ENCODE measurements at regions not wholly inside any gene's neighbourhood (a gene's known extent, or its start where the extent isn't known, plus 50 kb on each side); places are given as distances from the start of the nearest gene placed in this dataset.
A peak's percentile ranks its signal among the peaks of the same experiment; 100 is the strongest.

DNA sequence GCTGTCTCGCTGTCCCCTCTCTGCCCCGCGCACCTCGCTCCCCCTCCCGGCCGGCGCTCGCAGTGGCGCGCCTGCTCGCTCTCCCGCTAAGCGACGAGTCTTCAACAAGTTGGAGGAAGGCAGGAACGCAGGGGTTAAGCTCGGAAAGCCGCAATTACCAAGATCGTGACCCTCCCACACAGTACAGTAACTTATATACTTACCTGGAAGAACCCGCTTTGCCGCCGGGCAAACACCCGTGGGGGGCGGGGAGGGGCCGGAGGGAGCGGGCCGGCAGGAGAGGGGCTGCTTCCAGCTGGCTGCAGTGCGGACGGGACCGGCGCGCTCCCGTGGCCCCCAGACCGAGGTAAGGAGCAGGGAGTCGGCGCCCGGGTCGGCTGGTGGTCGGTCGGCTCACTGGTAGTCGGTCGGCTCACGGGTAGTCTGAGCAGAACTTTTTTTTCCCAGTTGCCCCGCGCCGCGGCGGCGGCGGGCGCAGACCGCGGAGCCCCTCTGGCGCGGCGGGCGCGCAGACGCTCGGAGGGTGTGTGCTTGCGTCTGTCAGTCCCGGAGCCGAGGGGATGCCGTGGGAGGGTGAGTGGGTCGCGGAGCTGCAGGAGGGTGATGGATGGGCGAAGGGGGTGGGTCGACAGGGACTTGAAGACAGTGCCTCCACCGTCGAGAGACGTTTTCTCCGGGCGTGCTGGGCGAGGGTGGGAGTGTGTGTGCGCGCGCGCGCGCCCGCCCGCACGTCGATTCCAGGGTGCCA lies 101.2 kb upstream of the HSD17B12 start:
- TF ChIP-seq, protein P1, sequence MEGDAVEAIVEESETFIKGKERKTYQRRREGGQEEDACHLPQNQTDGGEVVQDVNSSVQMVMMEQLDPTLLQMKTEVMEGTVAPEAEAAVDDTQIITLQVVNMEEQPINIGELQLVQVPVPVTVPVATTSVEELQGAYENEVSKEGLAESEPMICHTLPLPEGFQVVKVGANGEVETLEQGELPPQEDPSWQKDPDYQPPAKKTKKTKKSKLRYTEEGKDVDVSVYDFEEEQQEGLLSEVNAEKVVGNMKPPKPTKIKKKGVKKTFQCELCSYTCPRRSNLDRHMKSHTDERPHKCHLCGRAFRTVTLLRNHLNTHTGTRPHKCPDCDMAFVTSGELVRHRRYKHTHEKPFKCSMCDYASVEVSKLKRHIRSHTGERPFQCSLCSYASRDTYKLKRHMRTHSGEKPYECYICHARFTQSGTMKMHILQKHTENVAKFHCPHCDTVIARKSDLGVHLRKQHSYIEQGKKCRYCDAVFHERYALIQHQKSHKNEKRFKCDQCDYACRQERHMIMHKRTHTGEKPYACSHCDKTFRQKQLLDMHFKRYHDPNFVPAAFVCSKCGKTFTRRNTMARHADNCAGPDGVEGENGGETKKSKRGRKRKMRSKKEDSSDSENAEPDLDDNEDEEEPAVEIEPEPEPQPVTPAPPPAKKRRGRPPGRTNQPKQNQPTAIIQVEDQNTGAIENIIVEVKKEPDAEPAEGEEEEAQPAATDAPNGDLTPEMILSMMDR (IDR thresholded peaks at IDR 0.05; ENCODE audit: low read length) = peak; percentile 27; the same call in 1 of the 2 replicates
- TF ChIP-seq EZH2 (IDR thresholded peaks at IDR 0.05; ENCODE audit: borderline replicate concordance, low read length) = no peak
- H3K4me3 ChIP-seq (ENCODE audit: low read depth, low read length, poor library complexity, severe bottlenecking) = peak overlapping the region; percentile 70
- no peaks in the 10 kb centered on the region for H3K79me2 ChIP-seq (ENCODE audit: insufficient read depth, low read length)
- no peaks in the 10 kb centered on the region for H3K36me3 ChIP-seq (ENCODE audit: insufficient read depth, low read length)
- peaks cover 6% of the 10 kb centered on the region for H3K4me1 ChIP-seq (ENCODE audit: insufficient read depth, low read length, severe bottlenecking)
- no peaks in the 10 kb centered on the region for H3F3A ChIP-seq (ENCODE audit: insufficient read depth, low read length)
- H2AFZ ChIP-seq (ENCODE audit: low read length) = no peak overlapping the region
- no peaks in the 10 kb centered on the region; the same call in 1 of the 2 replicates for H3K27me3 ChIP-seq (ENCODE audit: insufficient read depth, low read length)
- H3K27ac ChIP-seq (ENCODE audit: low read depth, low read length, poor library complexity, severe bottlenecking) = no peak overlapping the region
- H3K9ac ChIP-seq (ENCODE audit: low read length) = peak overlapping the region; percentile 43; the same call in 1 of the 2 replicates
- no peaks in the 10 kb centered on the region for H4K20me1 ChIP-seq (ENCODE audit: insufficient read depth, low read length)
- no peaks in the 10 kb centered on the region for H3K9me2 ChIP-seq (ENCODE audit: low read depth, low read length)
- H3K9me3 ChIP-seq (ENCODE audit: low read length) = no peaks in the 10 kb centered on the region
- H3K4me2 ChIP-seq (ENCODE audit: low read length) = peak overlapping the region; percentile 69

DNA sequence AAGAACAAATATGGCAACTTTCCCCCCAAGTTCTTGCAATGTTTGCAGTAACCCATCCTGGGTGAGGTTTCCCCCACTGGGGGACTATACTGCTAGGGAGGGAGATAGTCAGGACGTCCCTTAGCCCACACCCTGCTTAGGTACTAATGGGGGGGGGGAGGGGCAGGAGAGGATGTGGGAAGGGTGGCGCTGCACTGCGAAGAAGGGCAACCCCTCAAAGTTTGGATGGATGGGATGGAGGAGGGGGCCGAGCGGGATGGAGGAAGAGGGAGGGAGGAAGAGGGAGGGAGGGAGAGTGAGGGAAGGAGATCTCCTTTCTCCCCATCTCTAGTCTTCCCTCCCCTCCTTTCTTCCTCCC lies 100.6 kb upstream of the HSD17B12 start:
- TF ChIP-seq, protein P1 (IDR thresholded peaks at IDR 0.05; ENCODE audit: low read length) = no peak
- TF ChIP-seq EZH2 (IDR thresholded peaks at IDR 0.05; ENCODE audit: borderline replicate concordance, low read length) = no peak
- Histone ChIP-seq H3K9ac (ENCODE audit: low read length) (no peak overlapping the region; the same call in 1 of the 2 replicates), H2AFZ (ENCODE audit: low read length) (no peak overlapping the region), H3K36me3 (ENCODE audit: insufficient read depth, low read length) (no peaks in the 10 kb centered on the region), H3K4me1 (ENCODE audit: insufficient read depth, low read length, severe bottlenecking) (peaks cover 6% of the 10 kb centered on the region), H3K4me3 (ENCODE audit: low read depth, low read length, poor library complexity, severe bottlenecking) (peak overlapping the region; percentile 70), H3K27ac (ENCODE audit: low read depth, low read length, poor library complexity, severe bottlenecking) (no peak overlapping the region), H3K27me3 (ENCODE audit: insufficient read depth, low read length) (no peaks in the 10 kb centered on the region; the same call in 1 of the 2 replicates), H3K9me2 (ENCODE audit: low read depth, low read length) (no peaks in the 10 kb centered on the region), H3K4me2 (ENCODE audit: low read length) (peak overlapping the region; percentile 69), H4K20me1 (ENCODE audit: insufficient read depth, low read length) (no peaks in the 10 kb centered on the region), H3F3A (ENCODE audit: insufficient read depth, low read length) (no peaks in the 10 kb centered on the region), H3K9me3 (ENCODE audit: low read length) (no peaks in the 10 kb centered on the region), H3K79me2 (ENCODE audit: insufficient read depth, low read length) (no peaks in the 10 kb centered on the region)

DNA sequence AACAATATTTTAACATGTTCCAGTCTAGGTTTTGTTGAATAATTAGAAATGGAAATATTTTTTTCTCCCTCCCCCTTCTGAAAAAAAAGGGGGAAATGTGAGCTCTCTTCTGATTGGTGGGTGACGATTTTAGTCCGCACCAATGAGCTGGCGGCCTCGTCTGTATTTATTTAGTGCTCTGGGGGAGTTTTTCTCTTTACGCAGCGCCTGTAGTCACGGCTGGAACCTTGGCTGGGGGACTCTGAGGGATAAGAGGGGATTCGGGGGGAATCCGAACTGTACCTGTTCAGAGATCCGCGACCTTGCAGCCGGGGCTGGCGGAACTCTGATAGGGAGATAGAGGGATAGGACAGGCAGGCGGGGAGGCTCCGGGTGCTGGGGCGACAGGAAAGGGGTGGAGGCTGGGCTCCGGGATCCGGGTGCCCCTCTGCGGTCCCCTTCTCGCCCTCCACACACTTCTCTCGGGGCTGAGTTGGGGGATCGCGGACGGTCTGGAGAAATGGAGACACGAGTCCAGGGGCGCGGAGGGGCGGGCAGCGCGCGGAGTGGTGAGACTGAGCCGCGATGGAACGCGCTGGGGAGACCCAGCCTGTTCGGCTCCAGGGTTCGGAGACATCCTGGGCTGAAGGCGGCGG lies 99.7 kb upstream of the HSD17B12 start:
- H3K36me3 ChIP-seq (ENCODE audit: insufficient read depth, low read length) = no peaks in the 10 kb centered on the region
- no peaks in the 10 kb centered on the region for H3F3A ChIP-seq (ENCODE audit: insufficient read depth, low read length)
- H3K27me3 ChIP-seq (ENCODE audit: insufficient read depth, low read length) = no peaks in the 10 kb centered on the region; the same call in 1 of the 2 replicates
- no peaks in the 10 kb centered on the region for H3K79me2 ChIP-seq (ENCODE audit: insufficient read depth, low read length)
- H3K4me2 ChIP-seq (ENCODE audit: low read length) = peak overlapping the region; percentile 51
- no peaks in the 10 kb centered on the region for H4K20me1 ChIP-seq (ENCODE audit: insufficient read depth, low read length)
- H3K4me1 ChIP-seq (ENCODE audit: insufficient read depth, low read length, severe bottlenecking) = peaks cover 6% of the 10 kb centered on the region
- no peak overlapping the region for H3K27ac ChIP-seq (ENCODE audit: low read depth, low read length, poor library complexity, severe bottlenecking)
- H3K9ac ChIP-seq (ENCODE audit: low read length) = no peak overlapping the region
- H3K9me2 ChIP-seq (ENCODE audit: low read depth, low read length) = no peaks in the 10 kb centered on the region
- H3K4me3 ChIP-seq (ENCODE audit: low read depth, low read length, poor library complexity, severe bottlenecking) = peak overlapping the region; percentile 55
- no peaks in the 10 kb centered on the region for H3K9me3 ChIP-seq (ENCODE audit: low read length)
- TF ChIP-seq, protein P1 (IDR thresholded peaks at IDR 0.05; ENCODE audit: low read length) = no peak
- TF ChIP-seq EZH2 (IDR thresholded peaks at IDR 0.05; ENCODE audit: borderline replicate concordance, low read length) = no peak
- H2AFZ ChIP-seq (ENCODE audit: low read length) = no peak overlapping the region
